Panc1 (cell line): ENCODE measurements at regions not wholly inside any gene's neighbourhood (a gene's known extent, or its start where the extent isn't known, plus 50 kb on each side); places are given as distances from the start of the nearest gene placed in this dataset.

ENCODE experiments used
- ATAC-seq: fragments of 200-7000 bp; cut with Tn5 transposase; 2 replicates; pipeline ENCODE4 v1.9.1; 2020; ENCODE audit warnings: mild to moderate bottlenecking, moderate library complexity
- BruUV-seq: library from RNA; stranded (reverse); fragments of 400-500 nt; replicated peaks from 2 replicates; lab custom pipeline; 2021; lab: Mats Ljungman, UMichigan
- CTCF ChIA-PET: fragments of 300-600 bp; sonication (Branson Sonifier 250); formaldehyde crosslinking; loops from one replicate; lab custom pipeline; 2022; ENCODE audit warnings: antibody characterized with exemption; lab: Charles Lee
- POLR2A ChIA-PET: fragments of 300-600 bp; sonication (Branson Sonifier 250); formaldehyde crosslinking; loops from one replicate; lab custom pipeline; 2022; ENCODE audit warnings: antibody characterized with exemption; lab: Charles Lee
- DNase-seq: peaks from one replicate; pipeline ENCODE4 v3.0.0-alpha.2; 2010; ENCODE audit warnings: low read depth, low spot score
- H3K27ac ChIP-seq: 2 replicates; pipeline ENCODE4 v1.5.1; 2011; ENCODE audit warnings: mild to moderate bottlenecking, low read length, inconsistent platforms
- H3K27me3 ChIP-seq: fragments of 200-500 bp; sonication (Bioruptor generic); 2 replicates; pipeline ENCODE4 v1.6.0; 2014; ENCODE audit warnings: low read length, inconsistent platforms; ENCODE audit not compliant: control insufficient read depth, insufficient read depth
- H3K36me3 ChIP-seq: fragments of 200-500 bp; sonication (Bioruptor generic); 2 replicates; pipeline ENCODE4 v1.5.1; 2014; ENCODE audit warnings: inconsistent platforms, mild to moderate bottlenecking, low read length, moderate library complexity; ENCODE audit not compliant: control insufficient read depth, insufficient read depth
- H3K4me1 ChIP-seq: 2 replicates; pipeline ENCODE4 v1.5.1; 2011; ENCODE audit warnings: inconsistent platforms, mild to moderate bottlenecking, low read length, moderate library complexity; ENCODE audit not compliant: control insufficient read depth, insufficient read depth
- H3K4me3 ChIP-seq, 2 experiments: 2 replicates each; pipeline ENCODE4 v1.5.1; 2011 to 2012; ENCODE audit warnings: low read depth in 2 of 2, low read length in 2 of 2, mild to moderate bottlenecking in 2 of 2, inconsistent platforms in 1 of 2, moderate library complexity in 1 of 2
- H3K9me3 ChIP-seq: fragments of 200-500 bp; sonication (Bioruptor generic); 2 replicates; pipeline ENCODE4 v1.5.1; 2014; ENCODE audit warnings: low read depth, mild to moderate bottlenecking, inconsistent platforms, low read length, moderate library complexity; ENCODE audit not compliant: control insufficient read depth, insufficient read depth
- POLR2AphosphoS5 ChIP-seq: IDR thresholded peaks from 2 replicates; pipeline ENCODE4 v1.6.1; 2012; ENCODE audit warnings: mild to moderate bottlenecking, low read depth, low read length, moderate library complexity
- SIN3A ChIP-seq: IDR thresholded peaks from 2 replicates; pipeline ENCODE4 v1.6.1; 2012; ENCODE audit warnings: low read depth, mild to moderate bottlenecking, low read length, moderate library complexity, borderline replicate concordance; ENCODE audit not compliant: insufficient read depth
- TCF7L2 ChIP-seq: IDR thresholded peaks from 2 replicates; pipeline ENCODE4 v1.6.1; 2011; ENCODE audit warnings: mild to moderate bottlenecking, low read depth, low read length, inconsistent platforms
- in situ Hi-C: cut with HindIII; loops from 2 replicates; pipeline ENCODE4 v1.10.0; 2016; ENCODE audit warnings: low sequenced_read_pairs, low pct_unique_long_range_greater_than_20kb
- intact Hi-C: fragments of 100-400 bp; cut with micrococcal nuclease; formaldehyde crosslinking; loops from one replicate; pipeline ENCODE4 v1.10.0; 2022; ENCODE audit not compliant: unreplicated experiment
- TF ChIP-seq, protein P1 (sequence below): fragments of 450-650 bp; IDR thresholded peaks from 2 replicates; pipeline ENCODE4 v1.5.1; 2017; ENCODE audit warnings: mild to moderate bottlenecking
- TF ChIP-seq, protein P2 (sequence below), 2 experiments: IDR thresholded peaks; 2 replicates each; pipeline ENCODE4 v1.6.1; 2011 to 2012; ENCODE audit warnings: low read depth in 2 of 2, control low read depth in 1 of 2, low read length in 1 of 2, mild to moderate bottlenecking in 1 of 2, moderate library complexity in 1 of 2; ENCODE audit not compliant: insufficient read depth in 1 of 2

DNA sequence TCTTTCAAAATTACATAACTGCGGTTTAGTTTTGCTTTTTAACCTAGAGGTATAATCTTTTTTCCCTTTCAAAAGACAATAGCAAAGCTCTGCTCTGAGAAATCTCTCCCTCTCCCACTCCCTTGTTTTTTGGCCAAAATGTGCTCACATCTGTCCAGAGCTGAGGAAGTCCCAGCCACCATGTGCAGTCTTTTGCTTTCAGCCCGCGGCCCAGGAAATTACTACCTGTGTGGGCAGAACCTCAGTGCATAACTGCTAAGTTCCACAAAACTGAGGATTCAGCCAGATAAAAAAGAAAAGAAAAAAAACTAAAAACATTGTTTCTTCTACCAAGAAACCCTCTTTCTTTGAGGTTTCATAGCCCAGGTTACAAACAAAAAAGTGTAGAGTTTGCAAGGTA, 115.0 kb upstream of the HGF start:
- in situ Hi-C loops = no loop called here
- Histone ChIP-seq H3K36me3 (no peaks in the 10 kb centered on the region), H3K4me1 (no peaks in the 10 kb centered on the region), H3K9me3 (no peaks in the 10 kb centered on the region), H3K27me3 (no peaks in the 10 kb centered on the region; the same call in 1 of the 2 replicates), H3K27ac (no peak overlapping the region), H3K4me3 (no peak overlapping the region)
- CTCF ChIA-PET = no interaction called here
- no TSS peak for BruUV-seq
- POLR2A ChIA-PET = no interaction called here
- intact Hi-C loops = no loop called here
- ATAC-seq = no peak
- no peak for TF ChIP-seq POLR2AphosphoS5
- no peak for TF ChIP-seq SIN3A
- TF ChIP-seq TCF7L2 = no peak
- TF ChIP-seq, protein P1, sequence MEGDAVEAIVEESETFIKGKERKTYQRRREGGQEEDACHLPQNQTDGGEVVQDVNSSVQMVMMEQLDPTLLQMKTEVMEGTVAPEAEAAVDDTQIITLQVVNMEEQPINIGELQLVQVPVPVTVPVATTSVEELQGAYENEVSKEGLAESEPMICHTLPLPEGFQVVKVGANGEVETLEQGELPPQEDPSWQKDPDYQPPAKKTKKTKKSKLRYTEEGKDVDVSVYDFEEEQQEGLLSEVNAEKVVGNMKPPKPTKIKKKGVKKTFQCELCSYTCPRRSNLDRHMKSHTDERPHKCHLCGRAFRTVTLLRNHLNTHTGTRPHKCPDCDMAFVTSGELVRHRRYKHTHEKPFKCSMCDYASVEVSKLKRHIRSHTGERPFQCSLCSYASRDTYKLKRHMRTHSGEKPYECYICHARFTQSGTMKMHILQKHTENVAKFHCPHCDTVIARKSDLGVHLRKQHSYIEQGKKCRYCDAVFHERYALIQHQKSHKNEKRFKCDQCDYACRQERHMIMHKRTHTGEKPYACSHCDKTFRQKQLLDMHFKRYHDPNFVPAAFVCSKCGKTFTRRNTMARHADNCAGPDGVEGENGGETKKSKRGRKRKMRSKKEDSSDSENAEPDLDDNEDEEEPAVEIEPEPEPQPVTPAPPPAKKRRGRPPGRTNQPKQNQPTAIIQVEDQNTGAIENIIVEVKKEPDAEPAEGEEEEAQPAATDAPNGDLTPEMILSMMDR = no peak
- TF ChIP-seq, protein P2, sequence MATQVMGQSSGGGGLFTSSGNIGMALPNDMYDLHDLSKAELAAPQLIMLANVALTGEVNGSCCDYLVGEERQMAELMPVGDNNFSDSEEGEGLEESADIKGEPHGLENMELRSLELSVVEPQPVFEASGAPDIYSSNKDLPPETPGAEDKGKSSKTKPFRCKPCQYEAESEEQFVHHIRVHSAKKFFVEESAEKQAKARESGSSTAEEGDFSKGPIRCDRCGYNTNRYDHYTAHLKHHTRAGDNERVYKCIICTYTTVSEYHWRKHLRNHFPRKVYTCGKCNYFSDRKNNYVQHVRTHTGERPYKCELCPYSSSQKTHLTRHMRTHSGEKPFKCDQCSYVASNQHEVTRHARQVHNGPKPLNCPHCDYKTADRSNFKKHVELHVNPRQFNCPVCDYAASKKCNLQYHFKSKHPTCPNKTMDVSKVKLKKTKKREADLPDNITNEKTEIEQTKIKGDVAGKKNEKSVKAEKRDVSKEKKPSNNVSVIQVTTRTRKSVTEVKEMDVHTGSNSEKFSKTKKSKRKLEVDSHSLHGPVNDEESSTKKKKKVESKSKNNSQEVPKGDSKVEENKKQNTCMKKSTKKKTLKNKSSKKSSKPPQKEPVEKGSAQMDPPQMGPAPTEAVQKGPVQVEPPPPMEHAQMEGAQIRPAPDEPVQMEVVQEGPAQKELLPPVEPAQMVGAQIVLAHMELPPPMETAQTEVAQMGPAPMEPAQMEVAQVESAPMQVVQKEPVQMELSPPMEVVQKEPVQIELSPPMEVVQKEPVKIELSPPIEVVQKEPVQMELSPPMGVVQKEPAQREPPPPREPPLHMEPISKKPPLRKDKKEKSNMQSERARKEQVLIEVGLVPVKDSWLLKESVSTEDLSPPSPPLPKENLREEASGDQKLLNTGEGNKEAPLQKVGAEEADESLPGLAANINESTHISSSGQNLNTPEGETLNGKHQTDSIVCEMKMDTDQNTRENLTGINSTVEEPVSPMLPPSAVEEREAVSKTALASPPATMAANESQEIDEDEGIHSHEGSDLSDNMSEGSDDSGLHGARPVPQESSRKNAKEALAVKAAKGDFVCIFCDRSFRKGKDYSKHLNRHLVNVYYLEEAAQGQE (IDR thresholded peaks at IDR 0.05; ENCODE audit: insufficient read depth in 1 of 2, low read depth in 2 of 2, low read length in 1 of 2) = no peak
- no peak for DNase-seq

GRCh38 chr7:81883801-81884393, 114.0 kb upstream of the HGF start:
- ChIA-PET POLR2A (no interaction called here), CTCF (no interaction called here)
- no peak for DNase-seq
- Histone ChIP-seq H3K4me3 (no peak overlapping the region), H3K27me3 (no peaks in the 10 kb centered on the region; the same call in 1 of the 2 replicates), H3K9me3 (no peaks in the 10 kb centered on the region), H3K27ac (no peak overlapping the region), H3K4me1 (no peaks in the 10 kb centered on the region), H3K36me3 (no peaks in the 10 kb centered on the region)
- TF ChIP-seq SIN3A (no peak), TCF7L2 (no peak), POLR2AphosphoS5 (no peak)
- TF ChIP-seq, protein P1 = no peak
- TF ChIP-seq, protein P2 (IDR thresholded peaks at IDR 0.05; ENCODE audit: insufficient read depth in 1 of 2, low read depth in 2 of 2, low read length in 1 of 2) = no peak
- BruUV-seq = no TSS peak
- in situ Hi-C loops = no loop called here
- ATAC-seq = no peak
- intact Hi-C loops = no loop called here
